Spleen (tissue), 7 donors: ENCODE measurements at regions not wholly inside any gene's neighbourhood (a gene's known extent, or its start where the extent isn't known, plus 50 kb on each side); places are given as distances from the start of the nearest gene placed in this dataset.

Source experiments
- POLR2A ChIP-seq, 3 donors: fragments of 450-650 bp; IDR thresholded peaks; one replicate each; pipeline ENCODE4 v1.5.1; 2017; ENCODE audit warnings: antibody characterized with exemption in 3 of 3, mild to moderate bottlenecking in 1 of 3
- POLR2AphosphoS5 ChIP-seq, 3 donors: sonication (generic); formaldehyde crosslinking; IDR thresholded peaks; one replicate each; pipeline ENCODE4 v1.5.1; 2017; ENCODE audit warnings: antibody characterized with exemption in 3 of 3
- TF ChIP-seq, protein P1 (sequence below), 11 experiments: fragments of 200-600 bp in 7 of 11; fragments of 450-650 bp in 4 of 11; sonication (generic) in 4 of 11; IDR thresholded peaks in 8 of 11; conservative IDR thresholded peaks in 3 of 11; 1 replicate in 7 of 11; 2 replicates in 4 of 11; pipeline versions ENCODE4 v1.4.0 to v1.8.0; 2016 to 2021; ENCODE audit warnings: antibody characterized with exemption in 11 of 11, inconsistent platforms in 4 of 11, mild to moderate bottlenecking in 1 of 11
- donor health status: DM: no; HTN: no; CAD: no; lungs with moderate emphysema.
- donor health status: DM: no; HTN: no; CAD: no.
- donor health status: DM: no; HTN: no; CAD: no.

- TF ChIP-seq POLR2A (IDR thresholded peaks at IDR 0.05), result no peak
- TF ChIP-seq POLR2AphosphoS5 (IDR thresholded peaks at IDR 0.05), result no peak
- TF ChIP-seq, protein P1, sequence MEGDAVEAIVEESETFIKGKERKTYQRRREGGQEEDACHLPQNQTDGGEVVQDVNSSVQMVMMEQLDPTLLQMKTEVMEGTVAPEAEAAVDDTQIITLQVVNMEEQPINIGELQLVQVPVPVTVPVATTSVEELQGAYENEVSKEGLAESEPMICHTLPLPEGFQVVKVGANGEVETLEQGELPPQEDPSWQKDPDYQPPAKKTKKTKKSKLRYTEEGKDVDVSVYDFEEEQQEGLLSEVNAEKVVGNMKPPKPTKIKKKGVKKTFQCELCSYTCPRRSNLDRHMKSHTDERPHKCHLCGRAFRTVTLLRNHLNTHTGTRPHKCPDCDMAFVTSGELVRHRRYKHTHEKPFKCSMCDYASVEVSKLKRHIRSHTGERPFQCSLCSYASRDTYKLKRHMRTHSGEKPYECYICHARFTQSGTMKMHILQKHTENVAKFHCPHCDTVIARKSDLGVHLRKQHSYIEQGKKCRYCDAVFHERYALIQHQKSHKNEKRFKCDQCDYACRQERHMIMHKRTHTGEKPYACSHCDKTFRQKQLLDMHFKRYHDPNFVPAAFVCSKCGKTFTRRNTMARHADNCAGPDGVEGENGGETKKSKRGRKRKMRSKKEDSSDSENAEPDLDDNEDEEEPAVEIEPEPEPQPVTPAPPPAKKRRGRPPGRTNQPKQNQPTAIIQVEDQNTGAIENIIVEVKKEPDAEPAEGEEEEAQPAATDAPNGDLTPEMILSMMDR (IDR thresholded peaks at IDR 0.05 in 8 of 11, conservative IDR thresholded peaks at IDR 0.05 in 3 of 11), result no peak
These were observed 506.1 kb upstream of the FAM98A start for GRCh38 chr2:34105006-34105767.
